NCI-H82 treated with DMSO at 0.1 percent for 48 hours (cell line): ENCODE measurements at regions not wholly inside any gene's neighbourhood (a gene's known extent, or its start where the extent isn't known, plus 50 kb on each side); places are given as distances from the start of the nearest gene placed in this dataset.
"Not testable (repeated sequence)": the region's sequence is repeated elsewhere in the genome, so short reads cannot be mapped to it uniquely, and the experiment has no call there.

ENCODE experiments used
- DNase-seq: peaks from one replicate; lab custom pipeline; 2025; ENCODE audit not compliant: unreplicated experiment; lab: John Stamatoyannopoulos, UW

- DNase-seq: not testable (repeated sequence)
Measured at GRCh38 chr19:20296314-20296713, 129.3 kb downstream of the ZNF486 start.

GRCh38 chr19:20294181-20294580 lies 127.2 kb downstream of the ZNF486 start:
- DNase-seq: no peak

GRCh38 chr19:20292520-20292919 lies 125.5 kb downstream of the ZNF486 start:
- DNase-seq: peak; percentile 92

GRCh38 chr19:20289186-20289585 lies 122.2 kb downstream of the ZNF486 start:
- DNase-seq: no peak

GRCh38 chr19:20287070-20287469 lies 120.1 kb downstream of the ZNF486 start:
- DNase-seq: no peak

GRCh38 chr19:20285876-20286275 lies 118.9 kb downstream of the ZNF486 start:
- DNase-seq: peak; percentile 68

GRCh38 chr19:20279516-20279915 lies 112.5 kb downstream of the ZNF486 start:
- no peak for DNase-seq

- DNase-seq: no peak
Measured at GRCh38 chr19:20278342-20278741, 111.3 kb downstream of the ZNF486 start.

- not testable (repeated sequence) for DNase-seq
Measured at GRCh38 chr19:20276732-20277082, 109.7 kb downstream of the ZNF486 start.

GRCh38 chr19:20276011-20276731 lies 109.2 kb downstream of the ZNF486 start:
- peak; percentile 73 for DNase-seq

GRCh38 chr19:20273951-20274570 lies 107.0 kb downstream of the ZNF486 start:
- DNase-seq: no peak

- DNase-seq: no peak
Measured at GRCh38 chr19:20273376-20273775, 106.4 kb downstream of the ZNF486 start.

- DNase-seq: not testable (repeated sequence)
Measured at GRCh38 chr19:20272627-20273010, 105.6 kb downstream of the ZNF486 start.

GRCh38 chr19:20271927-20272626 lies 105.1 kb downstream of the ZNF486 start:
- not testable (repeated sequence) for DNase-seq

GRCh38 chr19:20271215-20271926 lies 104.4 kb downstream of the ZNF486 start:
- no peak for DNase-seq

- DNase-seq: no peak
Measured at GRCh38 chr19:20269461-20269860, 102.4 kb downstream of the ZNF486 start.

- DNase-seq: not testable (repeated sequence)
Measured at GRCh38 chr19:20261513-20261912, 94.5 kb downstream of the ZNF486 start.

- DNase-seq: not testable (repeated sequence)
Measured at GRCh38 chr19:20260738-20261137, 93.7 kb downstream of the ZNF486 start.

GRCh38 chr19:20259615-20260014 lies 92.6 kb downstream of the ZNF486 start:
- DNase-seq: no peak

GRCh38 chr19:20256606-20257005 lies 89.6 kb downstream of the ZNF486 start:
- no peak for DNase-seq

GRCh38 chr19:20254121-20254520 lies 87.1 kb downstream of the ZNF486 start:
- DNase-seq: no peak
